ENCODE measurements at regions not wholly inside any gene's neighbourhood (a gene's known extent, or its start where the extent isn't known, plus 50 kb on each side); places are given as distances from the start of the nearest gene placed in this dataset.

DNA sequence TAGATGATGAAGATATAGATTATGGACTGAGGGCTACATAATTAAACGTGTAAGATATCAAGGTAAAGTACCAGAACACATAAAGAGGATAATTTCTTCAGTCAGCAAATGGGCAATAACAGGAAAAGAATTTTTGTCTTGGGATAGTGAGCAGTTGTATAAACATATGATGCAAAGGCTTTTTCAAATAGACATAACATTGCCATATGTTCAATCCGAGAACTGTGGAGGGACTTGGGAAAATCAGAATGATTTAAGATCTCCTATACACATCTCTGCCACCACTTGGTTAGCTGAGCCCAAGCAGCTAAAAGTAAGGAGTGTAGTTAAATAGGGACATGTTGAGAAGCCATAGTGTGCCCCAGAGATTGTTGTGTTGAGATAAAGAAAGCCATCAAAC, 287.6 kb upstream of the ZNF521 start:
- POLR2A ChIA-PET (ENCODE audit: unreplicated experiment): interaction anchor here (0.5 kb wide), 1 partner anchor 10 kb away, joined by 3 read pairs; no protein-coding TSS in a partner anchor
- BruUV-seq (replicated peaks): no TSS peak

More for the DNA sequence above, 287.6 kb upstream of the ZNF521 start:
- peak overlapping the region; percentile 7; the same call in 1 of the 2 replicates for H2AK5ac ChIP-seq (ENCODE audit: low read depth, low read length)
- no peaks in the 10 kb centered on the region for H3K36me3 ChIP-seq (ENCODE audit: control insufficient read depth, insufficient read depth, low read length)
- no peaks in the 10 kb centered on the region; the same call in 1 of the 2 replicates for H3K27me3 ChIP-seq (ENCODE audit: control insufficient read depth, insufficient read depth, low read length)
- H3K4me3 ChIP-seq (ENCODE audit: insufficient read depth, low read depth, low read length): no peak overlapping the region
- H4K5ac ChIP-seq (ENCODE audit: low read depth, low read length): no peak overlapping the region; the same call in 1 of the 2 replicates
- H4K20me1 ChIP-seq (ENCODE audit: insufficient read depth, low read length): no peaks in the 10 kb centered on the region
- H4K91ac ChIP-seq (ENCODE audit: insufficient read depth, low read depth, low read length): no peak overlapping the region
- 0 out of 3 replicates have a peak overlapping the region, but pooled peaks have one; percentile 11 for H2BK15ac ChIP-seq (ENCODE audit: low read depth, low read length)
- H2BK20ac ChIP-seq (ENCODE audit: low read depth, low read length): no peak overlapping the region
- H4K8ac ChIP-seq (ENCODE audit: low read depth in 2 of 2, low read length in 2 of 2): no peak overlapping the region; a peak in 1 of 4 replicates
- H3K4me2 ChIP-seq (ENCODE audit: low read depth, low read length): no peak overlapping the region
- peak; percentile 42 for ATAC-seq (ENCODE audit: low read depth)
- H3K14ac ChIP-seq (replicated peaks; ENCODE audit: low read depth, low read length): no peak overlapping the region
- H3K18ac ChIP-seq (ENCODE audit: low read depth, low read length): peak overlapping the region; percentile 35; the same call in 1 of the 2 replicates
- H2AFZ ChIP-seq (replicated peaks; ENCODE audit: low read length, poor library complexity): no peak overlapping the region
- no peaks in the 10 kb centered on the region for H3K9me1 ChIP-seq (ENCODE audit: insufficient read depth, low read length)
- CTCF ChIA-PET: interaction anchor here (1.0 kb wide), 1 partner anchor 10 kb away, joined by 3 read pairs; no protein-coding TSS in a partner anchor
- TF ChIP-seq SMC3 (IDR thresholded peaks at IDR 0.05; ENCODE audit: low read depth, low read length) (no peak), RFX5 (IDR thresholded peaks at IDR 0.05; ENCODE audit: low read depth, low read length) (no peak), FOS (IDR thresholded peaks at IDR 0.05; ENCODE audit: low read depth, low read length) (no peak)
- TF ChIP-seq, protein P1, sequence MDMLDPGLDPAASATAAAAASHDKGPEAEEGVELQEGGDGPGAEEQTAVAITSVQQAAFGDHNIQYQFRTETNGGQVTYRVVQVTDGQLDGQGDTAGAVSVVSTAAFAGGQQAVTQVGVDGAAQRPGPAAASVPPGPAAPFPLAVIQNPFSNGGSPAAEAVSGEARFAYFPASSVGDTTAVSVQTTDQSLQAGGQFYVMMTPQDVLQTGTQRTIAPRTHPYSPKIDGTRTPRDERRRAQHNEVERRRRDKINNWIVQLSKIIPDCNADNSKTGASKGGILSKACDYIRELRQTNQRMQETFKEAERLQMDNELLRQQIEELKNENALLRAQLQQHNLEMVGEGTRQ (IDR thresholded peaks at IDR 0.05; ENCODE audit: low read depth, low read length): no peak
- H3K56ac ChIP-seq (ENCODE audit: extremely low read depth, insufficient read depth, low read length): no peak overlapping the region
- no peaks in the 10 kb centered on the region for H3K9me3 ChIP-seq (ENCODE audit: control insufficient read depth, insufficient read depth, low read length)
- H3K9ac ChIP-seq (ENCODE audit: low read depth, low read length): no peak overlapping the region
- dilution Hi-C loops (cut with HindIII; ENCODE audit: low sequenced_read_pairs, unreplicated experiment) (no loop called here), in situ Hi-C loops (cut with MboI; ENCODE audit: low sequenced_read_pairs) (no loop called here), intact Hi-C loops (cut with micrococcal nuclease) (no loop called here)
- H3K27ac ChIP-seq (ENCODE audit: insufficient read depth, low read length): no peak overlapping the region
- H3K4me1 ChIP-seq (ENCODE audit: control insufficient read depth, insufficient read depth, low read length): peaks cover 3% of the 10 kb centered on the region; the same call in 1 of the 2 replicates
- WGBS, 2 experiments (ENCODE audit: extremely low coverage in 2 of 2, insufficient read length in 1 of 2): no CpG with 5 or more reads among the region's 2 CpGs
- no peaks in the 10 kb centered on the region for H3K79me1 ChIP-seq (ENCODE audit: low read depth in 1 of 2, low read length in 2 of 2)
- no peak overlapping the region for H3K23ac ChIP-seq (ENCODE audit: low read depth, low read length)
- DNase-seq: peak; percentile 75
- H2BK5ac ChIP-seq (ENCODE audit: low read depth, low read length, poor library complexity, severe bottlenecking): no peak overlapping the region
- H2BK120ac ChIP-seq (ENCODE audit: low read depth, low read length): peak overlapping the region; percentile 39; the same call in 1 of the 2 replicates
- H2AK9ac ChIP-seq (replicated peaks; ENCODE audit: low read depth, low read length, poor library complexity): no peak overlapping the region
- H3K4ac ChIP-seq (ENCODE audit: low read depth, low read length): no peak overlapping the region

All from IMR-90 (cell line).